Anterior cingulate cortex (tissue), 58 donors: ENCODE measurements at regions not wholly inside any gene's neighbourhood (a gene's known extent, or its start where the extent isn't known, plus 50 kb on each side); places are given as distances from the start of the nearest gene placed in this dataset.
"Not testable (repeated sequence)": the region's sequence is repeated elsewhere in the genome, so short reads cannot be mapped to it uniquely, and the experiment has no call there.

Experiments
- DNase-seq, 58 donors: peaks; one replicate each; lab custom pipeline; 2025; lab: John Stamatoyannopoulos, UW

DNA sequence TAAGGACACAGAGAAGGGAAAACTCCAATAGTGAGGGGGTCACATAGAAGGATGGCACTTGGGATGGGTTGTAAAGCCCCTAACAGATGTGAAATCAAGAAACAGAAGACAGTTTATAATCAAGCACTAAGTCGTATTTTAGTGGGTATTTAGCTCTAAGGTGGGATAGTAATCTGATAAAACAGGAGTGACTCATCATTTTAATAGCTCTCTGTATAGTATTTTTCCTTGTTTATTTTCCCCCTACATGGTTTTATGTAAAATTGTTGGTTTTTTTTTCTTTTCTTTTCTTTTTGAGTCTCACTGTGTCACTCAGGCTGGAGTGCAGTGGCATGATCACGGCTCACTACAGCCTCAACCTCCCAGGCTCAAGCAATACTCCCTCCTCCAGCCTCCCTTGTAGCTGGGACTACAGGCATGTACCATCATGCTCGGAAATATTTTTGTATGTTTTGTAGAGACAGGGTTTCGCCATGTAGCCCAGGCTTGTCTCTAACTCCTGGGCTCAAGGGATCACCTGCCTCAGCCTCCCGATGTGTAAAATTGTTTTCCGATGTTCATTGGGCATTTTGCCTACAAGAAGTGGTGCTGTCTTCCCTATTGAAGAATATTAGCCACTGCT is 142.6 kb upstream of the SERPINE2 start:
- no peak for DNase-seq

DNA sequence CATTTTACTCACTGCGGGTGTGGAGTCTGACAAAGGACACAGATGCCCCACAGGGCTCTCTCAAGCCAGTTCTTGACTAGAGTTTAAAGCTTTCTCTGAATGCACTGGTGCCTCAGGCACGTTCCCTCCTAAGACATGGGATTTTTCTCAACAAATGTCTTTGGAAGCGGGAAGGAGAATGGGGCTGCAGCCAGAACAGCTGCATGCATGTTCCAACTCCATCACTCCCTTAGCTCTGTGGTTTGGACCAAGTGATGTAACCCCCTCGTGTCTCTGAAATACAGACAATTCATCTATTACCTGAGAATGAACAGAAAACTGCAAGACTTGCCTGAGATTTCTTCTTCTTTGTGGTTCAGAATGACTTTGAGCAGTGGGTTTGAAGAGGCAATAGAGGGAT is 141.7 kb upstream of the SERPINE2 start:
- DNase-seq: no peak

DNA sequence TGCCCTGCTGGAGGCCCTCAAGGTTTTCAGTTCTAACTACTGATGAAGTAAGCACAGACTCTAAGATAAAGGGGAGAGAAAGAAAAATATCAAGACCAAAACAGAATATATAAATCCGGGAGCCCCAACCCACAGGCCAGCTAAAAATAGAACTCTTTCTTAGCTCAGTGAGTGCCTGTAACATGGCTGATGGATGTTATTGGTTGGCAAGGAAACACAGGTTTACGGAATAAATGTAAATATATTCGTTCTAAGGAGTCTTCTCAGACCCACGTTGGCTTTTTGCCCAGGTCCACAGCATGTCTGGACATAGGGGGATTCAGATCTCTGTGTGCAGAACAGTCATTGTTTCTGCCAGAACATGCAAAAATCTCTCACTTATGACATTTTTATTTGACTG is 139.0 kb upstream of the SERPINE2 start:
- DNase-seq: peak in 2 of 58 donors; percentile 1

DNA sequence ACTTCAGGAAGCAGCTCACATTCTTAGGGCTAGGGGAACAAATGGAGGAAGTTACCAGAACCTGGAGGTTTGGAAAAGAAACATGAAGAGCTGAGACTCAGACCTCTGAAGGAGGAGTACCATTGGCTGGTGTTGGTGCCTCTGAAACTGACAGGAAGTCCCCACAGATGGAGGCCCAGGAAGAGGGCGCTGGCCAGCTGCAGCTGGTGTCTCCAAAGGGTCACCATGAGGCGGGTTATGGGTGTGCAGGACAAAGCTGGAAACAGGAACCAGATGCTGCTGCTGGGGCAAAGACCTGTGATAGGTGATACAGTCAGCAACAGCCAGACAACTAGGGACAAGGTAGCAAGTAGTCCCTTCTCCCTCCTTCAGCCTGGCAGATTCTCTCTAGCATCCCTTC is 136.5 kb upstream of the SERPINE2 start:
- DNase-seq: no peak

DNA sequence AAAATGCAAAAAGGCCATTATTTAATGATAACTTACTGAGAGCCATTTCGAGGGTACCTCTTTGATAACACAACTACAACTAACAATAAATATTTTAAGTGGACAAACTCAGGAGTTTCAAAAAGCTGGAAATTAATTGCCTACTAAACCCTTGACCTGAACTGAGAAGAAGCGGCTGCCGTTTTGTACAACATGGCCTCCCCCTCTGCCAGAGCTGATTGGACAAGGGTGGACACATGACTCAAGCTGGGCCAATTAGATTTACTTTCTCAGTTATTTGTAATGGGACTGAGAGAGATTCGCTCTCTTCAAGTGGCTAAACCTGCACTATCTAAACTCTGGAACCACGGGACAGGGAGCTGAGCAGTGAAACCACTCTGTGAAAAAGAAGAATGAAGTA is 135.9 kb upstream of the SERPINE2 start:
- DNase-seq: no peak

DNA sequence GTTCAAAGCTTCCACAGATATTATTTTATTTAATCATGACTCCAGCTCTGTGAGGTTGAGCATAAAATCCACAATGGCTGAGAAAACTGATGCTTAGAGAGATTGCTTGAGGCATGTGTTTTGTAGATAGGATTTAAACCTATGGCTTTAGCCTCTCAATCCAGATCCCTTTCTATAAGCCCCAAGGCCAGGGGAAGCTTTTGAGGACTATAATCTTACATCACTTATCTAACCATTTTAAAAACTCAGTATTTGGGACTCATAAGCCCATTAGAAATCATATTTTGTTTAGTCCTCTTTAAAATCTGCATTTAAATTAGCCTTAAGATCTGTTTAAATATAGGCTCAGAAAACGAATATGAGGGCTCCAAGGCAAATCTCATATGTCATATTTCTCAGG is 135.4 kb upstream of the SERPINE2 start:
- DNase-seq: no peak

DNA sequence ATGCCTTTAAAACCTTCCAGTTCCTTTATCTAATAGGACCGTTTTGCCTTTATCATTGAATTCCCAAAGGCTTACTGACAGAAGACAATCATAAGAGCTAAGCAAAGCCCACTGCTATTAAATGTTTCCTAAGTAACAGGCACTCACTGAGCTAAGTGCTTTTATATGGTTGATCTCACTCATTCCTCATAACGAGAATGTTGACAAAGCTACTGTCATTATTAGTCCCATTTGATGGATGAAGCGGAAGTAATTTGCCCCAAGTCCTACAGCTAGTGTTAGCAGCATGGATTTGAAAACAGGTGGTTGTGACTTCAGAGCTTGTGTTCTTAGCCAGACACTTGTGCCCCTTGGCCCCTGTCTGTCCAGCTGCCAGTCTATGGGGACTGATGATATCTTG is 134.8 kb upstream of the SERPINE2 start:
- DNase-seq: no peak

DNA sequence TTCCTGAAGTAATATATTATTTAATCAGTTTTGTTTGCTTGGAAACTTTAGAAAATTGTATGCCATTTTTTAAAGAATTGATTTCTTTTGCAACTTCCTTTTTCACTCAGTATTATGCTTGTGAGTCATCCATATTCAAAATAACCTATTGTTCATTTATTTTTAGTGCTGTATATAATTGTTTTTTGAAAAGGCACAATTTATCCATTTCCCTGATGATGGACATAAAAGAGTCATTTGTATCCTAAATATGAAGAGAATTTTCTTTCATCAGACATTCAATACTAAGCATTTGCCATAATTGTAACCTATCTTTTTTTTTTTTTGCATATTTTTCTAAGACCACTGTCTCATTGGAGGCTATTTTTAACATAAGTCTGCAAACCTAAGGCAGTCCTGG is 134.1 kb upstream of the SERPINE2 start:
- DNase-seq: no peak

DNA sequence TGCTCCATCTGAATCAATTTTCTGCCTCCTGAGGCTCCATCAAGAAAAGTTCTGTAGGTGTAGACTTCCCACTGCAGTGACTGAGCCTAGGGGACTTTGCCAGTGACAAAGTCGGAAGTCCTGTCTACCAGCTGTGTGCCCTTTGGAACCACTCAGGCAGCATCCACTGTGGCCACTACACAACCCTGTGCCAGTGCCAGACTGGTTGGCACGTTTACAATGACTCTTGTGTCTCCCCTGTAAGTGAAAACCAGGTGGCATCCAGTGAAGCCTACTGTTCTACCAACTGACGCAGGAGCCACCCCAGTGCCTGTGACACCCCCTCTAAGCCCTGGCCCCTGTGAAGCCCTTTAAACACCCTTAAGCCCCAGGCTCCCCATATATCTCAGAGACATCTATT is 132.1 kb upstream of the SERPINE2 start:
- peak in 40 of 58 donors; percentile 3 to 60 (median 26) for DNase-seq

DNA sequence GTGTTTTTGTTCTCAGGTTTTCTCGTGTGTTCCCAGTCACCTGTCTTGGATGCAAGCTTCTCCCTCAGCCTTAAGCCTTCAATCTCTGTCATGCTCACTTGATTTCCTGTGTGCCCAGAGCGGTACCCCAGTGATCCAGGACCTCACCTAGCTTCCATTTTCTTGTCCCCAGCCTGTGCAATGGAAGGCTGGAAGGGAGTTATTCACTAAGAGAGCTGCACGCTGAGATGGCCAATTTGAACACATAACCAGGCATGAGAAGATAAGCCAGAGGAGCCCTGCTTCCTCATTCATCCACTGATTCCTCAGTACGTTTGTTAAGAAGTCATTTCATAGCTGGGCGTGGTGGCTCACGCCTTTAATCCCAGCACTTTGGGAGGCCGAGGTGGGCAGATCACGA is 130.8 kb upstream of the SERPINE2 start:
- no peak for DNase-seq

DNA sequence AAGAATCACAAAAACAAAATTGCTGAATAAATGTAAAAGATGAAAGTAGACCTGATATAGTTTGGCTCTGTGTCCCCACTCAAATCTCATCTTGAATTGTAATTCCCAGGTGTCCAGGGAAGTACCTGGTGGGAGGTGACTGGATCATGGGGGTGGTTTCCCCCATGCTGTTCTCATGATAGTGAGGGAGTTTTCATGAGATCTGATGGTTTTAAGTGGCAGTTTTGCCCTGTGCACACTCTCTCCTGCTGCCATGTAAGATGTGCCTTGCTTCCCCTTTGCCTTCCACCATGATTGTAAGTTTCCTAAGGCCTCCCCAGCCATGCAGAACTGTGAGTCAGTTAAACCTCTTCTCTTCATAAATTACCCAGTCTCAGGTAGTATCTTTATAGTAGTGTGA is 128.7 kb upstream of the SERPINE2 start:
- not testable (repeated sequence) for DNase-seq

DNA sequence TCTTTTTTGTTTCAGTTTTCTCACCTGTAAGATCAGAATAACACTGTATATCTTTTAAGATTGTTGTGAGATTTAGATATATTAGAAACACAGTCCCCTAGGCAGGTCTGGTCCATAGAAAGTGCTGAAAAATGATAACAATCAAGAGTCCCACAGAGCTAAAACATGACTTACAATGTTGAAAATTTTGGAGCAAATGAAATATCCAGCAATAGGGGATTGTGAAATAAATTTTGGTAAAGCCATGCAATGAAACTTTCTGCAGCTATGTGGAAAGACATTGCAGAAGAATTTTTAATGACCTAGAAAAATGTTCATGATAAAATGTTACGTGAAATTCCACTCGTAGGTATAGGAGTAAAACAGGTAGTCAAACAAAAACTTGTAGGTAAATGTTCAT is 127.6 kb upstream of the SERPINE2 start:
- no peak for DNase-seq

DNA sequence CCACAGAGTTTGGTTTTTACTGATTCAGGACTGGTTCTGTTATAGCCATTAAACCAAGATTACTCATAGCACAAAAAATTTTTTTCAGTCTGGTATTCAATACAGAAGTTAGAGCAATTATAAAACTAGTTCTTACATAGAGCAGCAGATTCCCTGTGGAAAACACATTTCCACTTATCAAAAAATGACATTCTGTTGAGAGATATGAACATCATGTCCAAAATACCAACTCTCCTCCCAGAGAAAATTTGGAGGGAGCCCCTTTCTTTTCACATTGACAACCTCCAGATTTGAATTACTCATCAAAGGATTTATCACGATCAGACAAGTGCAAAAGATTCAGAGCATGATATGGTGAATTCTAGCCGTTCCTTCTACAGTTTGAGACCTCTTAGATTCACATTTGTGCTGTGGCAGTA is 126.8 kb upstream of the SERPINE2 start:
- DNase-seq: no peak

DNA sequence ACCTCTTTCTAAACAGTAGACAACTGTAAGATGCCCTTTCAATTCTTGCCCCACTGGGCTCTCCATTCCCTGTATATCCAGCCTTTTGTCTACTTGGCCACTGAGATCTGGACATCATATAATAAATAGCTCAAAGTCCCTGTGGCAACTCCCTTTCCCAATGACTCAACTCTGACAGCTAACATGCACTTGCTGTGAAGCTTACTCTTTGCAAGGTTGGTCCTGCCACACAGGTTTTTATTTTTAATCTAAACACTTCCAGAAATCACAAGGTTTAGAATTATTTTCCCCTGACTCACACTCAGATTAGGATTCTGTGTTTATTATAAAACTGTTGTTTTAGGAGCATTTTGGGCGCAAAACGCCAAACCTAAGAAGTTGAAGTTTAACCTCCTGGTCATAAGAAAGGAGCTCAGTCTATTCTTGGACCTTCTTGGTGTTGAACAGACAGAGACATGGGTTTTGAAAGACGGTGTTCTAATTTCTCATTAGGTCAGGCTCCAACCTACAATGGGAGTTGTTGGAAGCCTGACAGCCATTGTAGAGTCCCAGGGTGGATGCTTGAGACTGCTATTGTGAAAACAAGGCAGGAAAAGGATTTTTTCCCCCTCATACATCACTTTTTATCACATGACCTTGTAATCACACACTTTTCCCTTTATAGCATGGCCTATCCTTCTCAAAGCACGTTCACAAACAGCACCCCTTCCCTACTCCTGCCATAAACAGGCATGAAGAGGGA is 124.7 kb upstream of the SERPINE2 start:
- DNase-seq: no peak

DNA sequence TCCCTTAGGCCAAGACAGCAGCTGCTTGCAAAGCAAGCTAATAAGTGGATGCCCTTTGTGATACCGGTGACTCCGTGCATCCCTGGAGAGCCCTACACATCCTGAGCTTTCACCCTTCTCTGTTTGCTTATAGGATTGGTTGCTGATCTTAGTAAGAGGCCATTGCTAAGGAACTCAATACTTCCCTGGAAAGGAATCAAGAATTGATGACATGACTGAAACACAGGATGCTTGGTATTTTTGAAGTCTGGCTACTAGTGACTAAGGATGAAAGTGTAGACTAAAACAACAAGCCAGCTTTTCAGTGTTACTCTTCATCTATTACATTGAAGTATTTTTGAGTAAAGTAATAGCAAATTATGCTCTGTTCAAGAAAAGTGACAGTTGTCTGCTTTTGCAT is 123.0 kb upstream of the SERPINE2 start:
- DNase-seq: no peak

DNA sequence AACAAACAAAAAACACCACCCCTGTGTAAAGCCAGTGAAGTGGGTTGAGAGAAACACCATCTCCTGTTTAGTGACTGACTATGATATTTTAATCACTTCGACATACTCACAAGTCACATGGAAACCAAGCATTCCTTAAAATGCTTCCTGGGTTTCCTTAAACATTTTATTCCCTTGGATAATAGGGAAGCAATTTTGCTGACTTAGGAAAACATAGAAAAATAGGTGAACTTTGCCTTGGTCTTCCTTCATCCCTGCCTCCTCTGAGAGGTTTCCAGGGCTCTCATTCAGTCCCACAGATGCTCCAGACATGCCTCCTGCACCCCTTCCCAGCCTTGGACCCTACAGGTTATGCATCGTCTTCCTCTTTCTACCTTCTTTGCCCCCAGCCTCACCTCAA is 122.6 kb upstream of the SERPINE2 start:
- DNase-seq: no peak

DNA sequence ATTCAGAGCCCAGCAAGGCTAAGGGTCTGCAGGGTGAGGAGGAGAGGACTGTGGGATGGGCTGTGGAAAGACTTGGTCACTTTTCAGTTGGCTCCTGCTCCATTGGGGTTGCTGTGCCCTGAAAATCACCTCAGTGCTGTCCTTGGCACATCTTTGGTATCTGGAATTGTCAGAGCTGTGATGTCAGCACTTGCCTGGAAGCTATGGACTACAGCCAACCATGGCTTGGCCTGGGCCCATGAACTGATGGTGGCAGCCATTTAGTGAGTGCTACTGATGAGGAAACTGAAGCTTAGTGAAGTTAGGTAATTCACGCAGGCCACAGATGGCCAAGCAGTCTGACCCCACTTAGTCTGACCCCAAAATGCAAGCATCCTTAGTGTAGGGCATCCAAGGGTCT is 121.8 kb upstream of the SERPINE2 start:
- DNase-seq: peak in 1 of 58 donors; percentile 17

DNA sequence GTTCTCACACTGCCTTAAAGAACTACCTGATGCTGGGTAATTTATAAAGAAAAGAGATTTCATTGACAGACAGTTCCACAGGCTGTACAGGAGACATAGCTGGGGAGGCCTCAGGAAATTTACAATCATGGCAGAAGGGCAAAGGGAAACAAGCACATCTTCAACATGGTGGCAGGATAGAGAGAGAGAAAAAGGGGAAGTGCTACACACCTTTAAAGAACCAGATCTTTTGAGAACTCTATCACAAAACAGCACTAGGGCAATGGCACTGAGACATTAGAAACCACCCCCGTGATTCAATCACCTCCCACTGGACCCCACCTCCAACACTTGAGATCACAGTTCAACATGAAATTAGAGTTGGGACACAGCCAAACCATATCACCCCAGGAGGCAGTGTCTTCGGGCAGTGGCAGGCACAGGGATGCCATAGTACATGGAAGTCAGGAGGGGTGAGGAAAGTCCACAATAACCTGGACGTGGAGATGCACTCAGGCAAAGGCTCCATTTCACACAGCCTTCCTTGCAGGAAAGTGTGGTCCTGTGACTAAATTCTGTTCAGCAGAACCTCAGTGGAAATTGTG is 120.4 kb upstream of the SERPINE2 start:
- DNase-seq: no peak

DNA sequence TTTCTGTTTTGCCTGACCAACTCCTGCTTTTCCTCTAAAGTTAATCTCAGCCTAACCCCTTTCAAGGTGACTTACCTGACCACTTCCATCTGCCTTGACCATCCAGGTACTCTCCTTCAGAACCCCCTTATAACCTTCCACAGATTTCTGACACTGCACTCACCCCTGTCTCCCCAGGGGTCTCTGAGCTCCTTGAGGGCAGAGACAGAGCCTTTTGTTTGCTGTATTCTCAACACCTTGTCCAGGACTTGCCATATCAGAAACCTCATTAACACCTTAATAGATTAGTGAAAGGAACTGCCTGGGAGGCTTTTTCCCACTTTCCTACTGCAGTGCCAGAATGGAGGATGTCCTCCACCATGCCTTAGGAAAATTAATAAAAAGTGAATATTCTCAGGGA is 119.7 kb upstream of the SERPINE2 start:
- no peak for DNase-seq

DNA sequence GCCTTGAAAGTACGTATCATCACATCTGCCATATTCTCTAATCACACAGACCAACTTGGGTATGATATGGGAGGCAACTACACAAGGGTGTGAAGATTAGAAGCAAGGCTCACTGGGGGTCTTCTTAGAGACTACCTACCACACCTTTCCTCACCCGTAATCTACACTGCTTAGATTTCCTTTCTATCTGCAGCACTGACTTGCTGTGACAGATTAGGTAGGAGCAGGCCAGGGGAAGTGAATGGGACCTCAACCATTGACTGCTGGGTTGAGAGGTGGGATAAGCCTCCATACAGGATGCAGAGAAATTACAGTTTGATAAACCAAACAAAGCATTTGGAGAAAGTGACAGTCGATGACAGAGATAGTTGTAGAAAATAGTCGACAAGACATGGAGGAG is 119.0 kb upstream of the SERPINE2 start:
- no peak for DNase-seq

DNA sequence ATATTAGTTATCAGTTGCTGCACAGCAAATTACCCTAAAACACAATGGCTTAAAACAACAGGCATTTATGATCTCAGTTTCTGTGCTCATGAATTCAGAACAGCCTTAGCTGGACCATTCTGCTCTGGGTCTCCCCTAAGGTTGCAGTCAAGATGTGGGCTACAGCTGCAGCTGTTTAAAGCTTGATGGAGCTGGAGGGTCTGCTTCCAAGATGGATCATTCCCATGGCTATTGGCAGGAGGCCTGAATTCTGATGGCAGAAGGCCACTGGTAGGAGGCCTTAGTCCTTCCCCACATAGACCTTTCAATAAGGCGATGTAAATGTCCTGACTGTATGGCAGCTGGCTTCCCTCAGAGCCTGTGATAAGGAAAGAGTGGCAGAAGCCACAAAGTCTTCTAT is 118.6 kb upstream of the SERPINE2 start:
- no peak for DNase-seq

DNA sequence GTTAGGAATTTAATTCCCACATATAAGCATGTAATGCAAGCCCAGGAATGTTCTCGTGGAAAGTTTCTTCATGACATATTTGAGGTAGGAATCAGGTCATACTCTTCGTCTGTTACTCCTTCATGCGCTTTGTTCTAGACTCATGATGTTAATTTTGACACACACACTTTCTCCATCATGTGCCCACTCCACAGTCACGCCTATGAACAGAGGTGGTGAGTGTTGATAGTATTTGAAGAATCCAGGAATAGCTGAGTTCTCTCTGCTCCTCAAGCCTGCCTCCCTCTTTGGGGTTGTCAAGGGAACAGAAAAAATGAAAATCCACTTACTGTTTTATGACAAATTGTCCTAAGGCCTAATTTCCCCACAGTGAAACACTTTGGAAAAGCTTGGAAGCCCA is 117.3 kb upstream of the SERPINE2 start:
- peak in 12 of 58 donors; percentile 1 to 27 (median 10) for DNase-seq
